SK-N-SH (cell line): ENCODE measurements at regions not wholly inside any gene's neighbourhood (a gene's known extent, or its start where the extent isn't known, plus 50 kb on each side); places are given as distances from the start of the nearest gene placed in this dataset.

Experiments
- CTCF ChIA-PET: fragments of 300-600, 350-600 bp; formaldehyde crosslinking; extraction: SDS; loops from one replicate; lab custom pipeline; 2021; lab: Yijun Ruan, JAX
- POLR2A ChIA-PET: fragments of 350-600 bp; sonication (Branson Sonifier 250); formaldehyde crosslinking; extraction: SDS; loops from one replicate; lab custom pipeline; 2020; ENCODE audit warnings: antibody characterized with exemption, inconsistent platforms; lab: Yijun Ruan, JAX
- DNase-seq: peaks from one replicate; pipeline ENCODE4 v3.0.0; 2012
- H2AFZ ChIP-seq: fragments of 200-600 bp; sonication (generic); 2 replicates; pipeline ENCODE4 v1.8.1; 2016; ENCODE audit warnings: antibody characterized with exemption, mild to moderate bottlenecking, low read depth
- H3F3A ChIP-seq: fragments of 200-600 bp; sonication (generic); replicated peaks from 2 replicates; pipeline ENCODE3; 2016; ENCODE audit warnings: antibody characterized with exemption, mild to moderate bottlenecking; ENCODE audit not compliant: insufficient read depth
- H3K27ac ChIP-seq, 2 experiments: fragments of 200-500 bp in 1 of 2; fragments of 200-600 bp in 1 of 2; sonication (Bioruptor generic) in 1 of 2; sonication (generic), shearing (Covaris generic) in 1 of 2; 2 replicates each; pipeline versions ENCODE4 v1.5.1 to v1.6.1; 2014 to 2016; ENCODE audit warnings: low read depth in 2 of 2, inconsistent platforms in 1 of 2, low read length in 1 of 2, mild to moderate bottlenecking in 1 of 2, mixed read lengths in 1 of 2
- H3K27me3 ChIP-seq: fragments of 200-600 bp; sonication (generic), shearing (Covaris generic); 2 replicates; pipeline ENCODE4 v1.6.1; 2016; ENCODE audit warnings: mixed run types; ENCODE audit not compliant: insufficient read depth
- H3K36me3 ChIP-seq, 2 experiments: fragments of 200-500 bp in 1 of 2; fragments of 200-600 bp in 1 of 2; sonication (Bioruptor generic) in 1 of 2; sonication (generic) in 1 of 2; replicated peaks in 1 of 2; 2 replicates each; pipeline versions ENCODE3 to v1.5.1; 2014 to 2016; ENCODE audit warnings: low read length in 1 of 2, mild to moderate bottlenecking in 1 of 2; ENCODE audit not compliant: insufficient read depth in 2 of 2, control insufficient read depth in 1 of 2
- H3K4me1 ChIP-seq, 2 experiments: fragments of 200-500 bp in 1 of 2; fragments of 200-600 bp in 1 of 2; sonication (Bioruptor generic) in 1 of 2; sonication (generic), shearing (Covaris generic) in 1 of 2; 2 replicates each; pipeline versions ENCODE4 v1.5.1 to v1.6.1; 2014 to 2016; ENCODE audit warnings: low read depth in 1 of 2, low read length in 1 of 2, mixed run types in 1 of 2; ENCODE audit not compliant: insufficient read depth in 2 of 2, control insufficient read depth in 1 of 2
- H3K4me2 ChIP-seq: fragments of 200-600 bp; sonication (generic), shearing (Covaris generic); 2 replicates; pipeline ENCODE4 v1.6.1; 2017; ENCODE audit warnings: mixed run types
- H3K4me3 ChIP-seq, 2 experiments: fragments of 200-500 bp in 1 of 2; fragments of 200-600 bp in 1 of 2; sonication (Bioruptor generic) in 1 of 2; sonication (generic), shearing (Covaris generic) in 1 of 2; 2 replicates each; pipeline versions ENCODE4 v1.5.1 to v1.8.1; 2014 to 2016; ENCODE audit warnings: low read depth in 2 of 2, inconsistent platforms in 1 of 2, low read length in 1 of 2, mild to moderate bottlenecking in 1 of 2, mixed read lengths in 1 of 2, moderate library complexity in 1 of 2
- H3K79me2 ChIP-seq: fragments of 200-600 bp; sonication (generic); 2 replicates; pipeline ENCODE4 v1.8.1; 2017; ENCODE audit warnings: mild to moderate bottlenecking; ENCODE audit not compliant: insufficient read depth
- H3K9ac ChIP-seq: fragments of 200-600 bp; sonication (generic); 2 replicates; pipeline ENCODE4 v1.6.1; 2017; ENCODE audit warnings: mixed run types
- H3K9me2 ChIP-seq: fragments of 200-600 bp; sonication (generic); 2 replicates; pipeline ENCODE4 v1.6.1; 2017; ENCODE audit warnings: mixed run types
- H3K9me3 ChIP-seq: fragments of 200-600 bp; sonication (generic); 2 replicates; pipeline ENCODE4 v1.6.1; 2017; ENCODE audit warnings: mixed run types, mild to moderate bottlenecking, moderate library complexity
- H4K20me1 ChIP-seq: fragments of 200-600 bp; sonication (generic); 2 replicates; pipeline ENCODE4 v1.6.1; 2017; ENCODE audit warnings: mild to moderate bottlenecking, mixed run types; ENCODE audit not compliant: insufficient read depth
- CTCF ChIP-seq: fragments of 200-600 bp; sonication (generic); IDR thresholded peaks from 2 replicates; pipeline ENCODE4 v1.6.1; 2017; ENCODE audit warnings: antibody characterized with exemption, mild to moderate bottlenecking, moderate library complexity
- EP300 ChIP-seq, 2 experiments: IDR thresholded peaks; 2 replicates each; pipeline versions ENCODE4 v1.4.0 to v1.6.1; 2012; ENCODE audit warnings: borderline replicate concordance in 1 of 2, low read depth in 1 of 2, low read length in 1 of 2
- FOSL2 ChIP-seq: IDR thresholded peaks from 2 replicates; pipeline ENCODE4 v1.4.0; 2012; ENCODE audit warnings: low read depth, mild to moderate bottlenecking, moderate library complexity, borderline replicate concordance
- MEF2A ChIP-seq: IDR thresholded peaks from 2 replicates; pipeline ENCODE4 v1.4.0; 2012; ENCODE audit warnings: low read depth, borderline replicate concordance
- MXI1 ChIP-seq: IDR thresholded peaks from 2 replicates; pipeline ENCODE4 v1.6.1; 2012; ENCODE audit warnings: mild to moderate bottlenecking, low read depth, low read length, improper control_type of control experiment
- NRF1 ChIP-seq: IDR thresholded peaks from 2 replicates; pipeline ENCODE4 v1.6.1; 2012; ENCODE audit warnings: low read depth, mild to moderate bottlenecking, low read length
- POLR2AphosphoS5 ChIP-seq: IDR thresholded peaks from 2 replicates; pipeline ENCODE4 v1.6.1; 2012; ENCODE audit warnings: low read depth, low read length
- REST ChIP-seq: IDR thresholded peaks from 2 replicates; pipeline ENCODE4 v1.6.1; 2012; ENCODE audit warnings: mild to moderate bottlenecking, low read depth, low read length, moderate library complexity
- RXRA ChIP-seq: IDR thresholded peaks from 2 replicates; pipeline ENCODE4 v1.4.0; 2012; ENCODE audit warnings: low read depth, mild to moderate bottlenecking, borderline replicate concordance
- SMC3 ChIP-seq: IDR thresholded peaks from 2 replicates; pipeline ENCODE4 v1.6.1; 2012; ENCODE audit warnings: low read depth, low read length, improper control_type of control experiment
- TAF1 ChIP-seq: IDR thresholded peaks from 2 replicates; pipeline ENCODE4 v1.6.1; 2012; ENCODE audit warnings: low read depth, mild to moderate bottlenecking, low read length, moderate library complexity, borderline replicate concordance
- TEAD4 ChIP-seq: IDR thresholded peaks from 2 replicates; pipeline ENCODE4 v1.4.0; 2012; ENCODE audit warnings: mild to moderate bottlenecking, borderline replicate concordance; ENCODE audit not compliant: insufficient read depth
- USF2 ChIP-seq: fragments of 150-350 bp; IDR thresholded peaks from 2 replicates; pipeline ENCODE4 v1.6.1; 2017; ENCODE audit warnings: antibody characterized with exemption, low read length, low read depth, borderline replicate concordance
- YY1 ChIP-seq: IDR thresholded peaks from 2 replicates; pipeline ENCODE4 v1.4.0; 2012; ENCODE audit warnings: low read depth, mild to moderate bottlenecking
- WGBS: methylation state at CpG from one replicate; pipeline ENCODE4 v1.1.6; 2017; ENCODE audit warnings: low lambda C conversion rate; 5-methylcytosine and 5-hydroxymethylcytosine counted together

GRCh38 chr9:134267881-134268724 is 58.2 kb upstream of the RXRA start:
- Histone ChIP-seq H3K27me3 (peaks cover 16% of the 10 kb centered on the region), H3K36me3 (no peaks in the 10 kb centered on the region), H3K4me1 (peaks cover 0 to 9% of the 10 kb centered on the region in 2 experiments; a peak in 1 of 4 replicates), H3F3A (no peaks in the 10 kb centered on the region), H3K4me2 (no peak overlapping the region), H3K79me2 (no peaks in the 10 kb centered on the region), H2AFZ (no peak overlapping the region), H3K27ac (no peak overlapping the region), H3K9me2 (no peaks in the 10 kb centered on the region), H3K4me3 (no peak overlapping the region), H4K20me1 (no peaks in the 10 kb centered on the region), H3K9ac (no peak overlapping the region), H3K9me3 (no peaks in the 10 kb centered on the region)
- ChIA-PET CTCF (interaction anchor here (0.5 to 1.8 kb wide), 4 partner anchors 10 to 175 kb away, joined by 3 to 6 read pairs (median 3); no protein-coding TSS in a partner anchor), POLR2A (no interaction called here)
- no peak for TF ChIP-seq YY1
- no peak for TF ChIP-seq TAF1
- TF ChIP-seq MXI1: no peak
- no peak for TF ChIP-seq NRF1
- TF ChIP-seq POLR2AphosphoS5: no peak
- TF ChIP-seq EP300 (IDR thresholded peaks at IDR 0.05; ENCODE audit: borderline replicate concordance in 1 of 2, low read depth in 1 of 2, low read length in 1 of 2): no peak
- TF ChIP-seq REST: no peak
- no peak for TF ChIP-seq CTCF
- DNase-seq: no peak
- WGBS: 62% methylated on average over 14 of the region's 28 CpGs

- TF ChIP-seq MEF2A: no peak
- TF ChIP-seq TEAD4: no peak
- no peak for TF ChIP-seq FOSL2
- TF ChIP-seq RXRA: no peak
- TF ChIP-seq SMC3: no peak
- no peak for TF ChIP-seq USF2
- no peak for TF ChIP-seq YY1
- peaks cover 0 to 9% of the 10 kb centered on the region in 2 experiments; a peak in 1 of 4 replicates for H3K4me1 ChIP-seq
- H3F3A ChIP-seq: no peaks in the 10 kb centered on the region
- H3K79me2 ChIP-seq: no peaks in the 10 kb centered on the region
- no peak overlapping the region for H3K4me3 ChIP-seq
- no peak overlapping the region for H3K9ac ChIP-seq
- no peaks in the 10 kb centered on the region for H3K9me2 ChIP-seq
- H3K27me3 ChIP-seq: peaks cover 16% of the 10 kb centered on the region
- no peak overlapping the region for H2AFZ ChIP-seq
- ChIA-PET POLR2A (no interaction called here), CTCF (interaction anchor here (1.1 to 1.8 kb wide), 2 partner anchors 11 to 174 kb away, joined by 3 to 6 read pairs; no protein-coding TSS in a partner anchor)
- H4K20me1 ChIP-seq: no peaks in the 10 kb centered on the region
- no peak for DNase-seq
- 59% methylated on average over 6 of the region's 6 CpGs for WGBS
- H3K36me3 ChIP-seq: no peaks in the 10 kb centered on the region
- no peak overlapping the region for H3K27ac ChIP-seq
- no peak overlapping the region for H3K4me2 ChIP-seq
- H3K9me3 ChIP-seq: no peaks in the 10 kb centered on the region
Measured at GRCh38 chr9:134268747-134269146, 57.5 kb upstream of the RXRA start.
